Neutrophil (primary cell): ENCODE measurements at regions not wholly inside any gene's neighbourhood (a gene's known extent, or its start where the extent isn't known, plus 50 kb on each side); places are given as distances from the start of the nearest gene placed in this dataset.

ENCODE experiments used
- H3K27ac ChIP-seq: fragments of 200-600 bp; sonication (generic); 2 replicates; pipeline ENCODE4 v1.5.1; 2016; ENCODE audit warnings: mild to moderate bottlenecking, moderate library complexity
- H3K27me3 ChIP-seq: fragments of 200-600 bp; sonication (generic); 2 replicates; pipeline ENCODE4 v1.6.0; 2016; ENCODE audit warnings: mild to moderate bottlenecking
- H3K36me3 ChIP-seq: fragments of 200-600 bp; sonication (generic); 2 replicates; pipeline ENCODE4 v1.5.1; 2017
- H3K4me1 ChIP-seq, 2 experiments: fragments of 200-600 bp in 1 of 2; sonication (generic) in 1 of 2; 1 replicate in 1 of 2; 2 replicates in 1 of 2; pipeline versions ENCODE4 v1.5.1 to v1.6.1; 2013 to 2016; ENCODE audit warnings: low read depth in 1 of 2, low read length in 1 of 2, mild to moderate bottlenecking in 1 of 2, moderate library complexity in 1 of 2; ENCODE audit not compliant: control insufficient read depth in 1 of 2, insufficient read depth in 1 of 2
- H3K4me3 ChIP-seq, 2 experiments: fragments of 200-600 bp in 1 of 2; sonication (generic) in 1 of 2; 1 replicate in 1 of 2; 2 replicates in 1 of 2; pipeline ENCODE4 v1.5.1; 2013 to 2016; ENCODE audit warnings: low read depth in 1 of 2, low read length in 1 of 2, mild to moderate bottlenecking in 1 of 2, moderate library complexity in 1 of 2
- H3K9me3 ChIP-seq: fragments of 200-600 bp; sonication (generic); 2 replicates; pipeline ENCODE4 v1.5.1; 2016
- CTCF ChIP-seq: fragments of 200-600 bp; sonication (generic); IDR thresholded peaks from 2 replicates; pipeline ENCODE4 v1.5.1; 2016; ENCODE audit warnings: antibody characterized with exemption

- no peak for TF ChIP-seq CTCF
- Histone ChIP-seq H3K4me3 (no peak overlapping the region), H3K9me3 (no peaks in the 10 kb centered on the region), H3K4me1 (no peaks in the 10 kb centered on the region), H3K36me3 (no peaks in the 10 kb centered on the region), H3K27ac (no peak overlapping the region), H3K27me3 (no peaks in the 10 kb centered on the region)
Observed at GRCh38 chr11:11177156-11177808, 175.8 kb downstream of the CSNK2A3 start.

GRCh38 chr11:11173316-11174025 is 179.6 kb downstream of the CSNK2A3 start:
- Histone ChIP-seq H3K27ac (no peak overlapping the region), H3K36me3 (no peaks in the 10 kb centered on the region), H3K4me1 (no peaks in the 10 kb centered on the region), H3K9me3 (no peaks in the 10 kb centered on the region), H3K27me3 (no peaks in the 10 kb centered on the region), H3K4me3 (no peak overlapping the region)
- TF ChIP-seq CTCF: no peak

GRCh38 chr11:11171854-11172253 is 181.2 kb downstream of the CSNK2A3 start:
- no peak overlapping the region for H3K4me3 ChIP-seq

DNA sequence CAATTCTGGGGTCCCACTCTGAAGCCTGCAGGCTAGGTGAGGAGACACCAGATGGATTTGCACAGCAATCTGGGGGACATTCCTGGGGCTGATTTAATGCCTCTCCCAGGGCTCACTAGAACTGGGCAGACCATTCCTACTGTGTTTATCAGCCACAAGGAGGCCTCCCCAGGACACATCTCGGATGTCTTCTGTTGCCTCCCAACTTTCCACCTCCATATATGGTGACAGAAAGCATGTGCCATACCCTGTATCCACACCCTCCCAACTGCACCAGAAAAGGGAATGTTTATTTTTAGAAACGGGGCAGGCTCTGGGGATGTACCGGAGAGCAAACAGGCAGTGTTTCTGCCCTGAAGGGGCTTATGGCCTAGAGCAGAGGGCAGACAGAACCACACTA is 181.8 kb downstream of the CSNK2A3 start:
- H3K27me3 ChIP-seq: peaks cover 2% of the 10 kb centered on the region
- no peak overlapping the region for H3K4me3 ChIP-seq
- H3K27ac ChIP-seq: no peak overlapping the region
- no peaks in the 10 kb centered on the region for H3K9me3 ChIP-seq
- H3K36me3 ChIP-seq: no peaks in the 10 kb centered on the region
- no peak for TF ChIP-seq CTCF
- no peaks in the 10 kb centered on the region for H3K4me1 ChIP-seq

More at GRCh38 chr11:11171854-11172253, 181.2 kb downstream of the CSNK2A3 start:
- no peak for TF ChIP-seq CTCF
- Histone ChIP-seq H3K9me3 (no peaks in the 10 kb centered on the region), H3K27ac (no peak overlapping the region), H3K36me3 (no peaks in the 10 kb centered on the region), H3K27me3 (no peaks in the 10 kb centered on the region), H3K4me1 (no peaks in the 10 kb centered on the region)

GRCh38 chr11:11170352-11171084 is 182.5 kb downstream of the CSNK2A3 start:
- TF ChIP-seq CTCF: no peak
- Histone ChIP-seq H3K4me1 (no peaks in the 10 kb centered on the region), H3K9me3 (no peaks in the 10 kb centered on the region), H3K27me3 (peaks cover 5% of the 10 kb centered on the region), H3K27ac (no peak overlapping the region), H3K4me3 (no peak overlapping the region), H3K36me3 (no peaks in the 10 kb centered on the region)
